ENCODE measurements at regions not wholly inside any gene's neighbourhood (a gene's known extent, or its start where the extent isn't known, plus 50 kb on each side); places are given as distances from the start of the nearest gene placed in this dataset.

DNA sequence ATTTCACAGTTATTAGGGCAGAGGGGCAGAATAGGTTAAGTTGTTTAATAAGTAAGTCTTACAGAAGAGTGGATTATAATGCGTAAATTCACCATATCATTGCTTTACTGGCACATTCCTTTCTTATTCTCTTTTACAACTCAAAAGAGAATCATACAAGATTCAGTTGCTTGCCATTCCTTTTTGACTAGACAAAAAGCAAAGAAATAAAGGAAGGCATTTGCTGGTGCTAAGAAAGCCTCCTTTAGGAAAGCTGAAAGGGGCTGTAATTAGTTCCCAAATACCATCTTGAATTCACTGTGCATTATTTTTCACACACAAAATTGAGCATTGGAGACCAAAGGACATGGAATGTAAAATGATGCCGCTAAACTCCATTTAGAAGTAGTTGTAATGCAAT, 499.3 kb downstream of the NXPH1 start:
- DNase-seq (ENCODE audit: low spot score), result no peak

DNA sequence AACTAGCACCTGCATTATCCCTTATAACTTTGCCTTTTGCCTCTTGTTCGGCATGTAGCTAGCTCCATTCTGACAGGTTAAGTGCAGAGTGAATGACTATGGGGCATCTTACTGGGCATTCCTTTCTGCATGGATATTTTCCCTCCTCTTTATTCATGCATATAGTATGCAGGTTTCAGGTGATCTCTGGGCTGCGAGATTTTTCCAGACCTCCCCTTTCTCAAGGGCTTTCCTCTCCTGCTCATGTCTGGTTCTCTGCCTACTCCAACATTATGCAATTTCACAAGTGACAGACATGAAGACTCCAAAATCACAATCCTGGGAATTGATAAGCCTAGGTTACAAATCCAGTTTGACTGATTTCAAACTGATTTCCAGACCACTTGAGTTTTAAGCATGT, 503.8 kb downstream of the NXPH1 start:
- DNase-seq (ENCODE audit: low spot score), result no peak

- DNase-seq (ENCODE audit: low spot score), result no peak
Measured at GRCh38 chr7:8938044-8938805, 504.8 kb downstream of the NXPH1 start.

GRCh38 chr7:8939446-8939845, 506.0 kb downstream of the NXPH1 start:
- DNase-seq (ENCODE audit: low spot score), result no peak

GRCh38 chr7:8963722-8964121, 530.3 kb downstream of the NXPH1 start:
- DNase-seq (ENCODE audit: low spot score), result no peak

GRCh38 chr7:8965177-8965576, 531.8 kb downstream of the NXPH1 start:
- DNase-seq (ENCODE audit: low spot score), result no peak

DNA sequence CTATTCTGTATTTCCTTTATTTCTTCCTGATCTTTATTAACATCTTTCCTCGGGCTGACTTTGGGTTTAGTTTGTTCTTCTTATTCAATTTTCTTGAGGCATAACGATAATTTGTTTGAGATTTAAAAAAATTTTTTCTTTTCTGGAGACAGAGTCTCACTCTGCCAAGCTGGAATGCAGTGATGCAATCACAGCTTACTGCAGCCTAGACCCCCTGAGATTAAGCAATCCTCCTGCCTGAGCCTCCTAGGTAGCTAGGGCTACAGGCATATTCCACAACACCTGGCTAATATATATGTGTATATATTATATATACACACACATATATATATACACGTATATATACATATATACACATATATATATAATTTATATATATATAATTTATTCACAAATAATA, 540.2 kb downstream of the NXPH1 start:
- DNase-seq (ENCODE audit: low spot score), result no peak

DNA sequence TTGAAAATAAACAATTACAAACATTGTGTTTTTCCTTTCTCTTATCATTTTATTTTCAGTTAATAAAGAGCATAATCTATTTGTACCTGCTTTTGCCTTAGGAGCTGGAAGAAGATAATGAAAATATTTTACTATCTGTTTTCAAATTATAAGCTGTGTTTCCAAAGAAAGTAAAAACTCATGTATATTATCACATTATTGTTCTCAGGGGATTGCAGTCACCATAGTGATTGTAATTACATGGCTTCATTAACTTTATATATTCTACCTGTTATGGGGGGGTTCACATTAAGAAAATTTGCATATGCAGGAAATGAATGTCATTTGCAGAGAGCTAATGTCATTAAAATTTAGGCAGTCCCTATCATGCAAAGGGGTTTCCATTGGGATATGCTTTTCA, 542.3 kb downstream of the NXPH1 start:
- no peak for DNase-seq (ENCODE audit: low spot score)

DNA sequence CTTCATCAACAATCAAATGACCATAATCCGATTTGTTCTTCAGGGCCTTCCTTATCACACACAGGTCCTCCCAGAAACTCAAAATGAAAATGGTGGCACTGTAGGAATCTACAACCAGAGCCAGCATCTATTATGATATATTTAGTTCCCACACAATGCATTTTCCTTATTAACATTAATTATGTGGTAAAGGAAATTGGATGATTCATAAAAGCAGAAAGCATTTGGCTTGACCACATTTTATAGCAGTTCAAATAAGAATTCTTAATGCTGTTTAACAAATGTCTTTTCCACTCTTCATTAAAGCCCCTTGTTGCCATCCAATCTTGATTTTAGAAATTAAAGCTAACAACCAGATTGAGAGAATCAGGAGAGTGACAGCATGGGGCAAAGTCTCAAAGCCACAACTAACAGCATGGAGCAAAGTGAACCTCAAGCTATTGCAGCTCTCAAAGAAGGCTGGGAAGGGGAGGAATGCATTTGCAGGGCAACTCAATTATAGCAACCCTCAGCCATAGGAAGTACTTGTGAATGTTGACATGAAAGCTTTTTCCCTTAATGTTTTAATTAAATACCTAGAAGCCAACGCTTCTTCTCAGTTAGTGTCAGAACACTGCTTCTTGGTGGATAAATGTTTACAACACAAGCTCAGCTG, 549.1 kb downstream of the NXPH1 start:
- DNase-seq (ENCODE audit: low spot score), result no peak

DNA sequence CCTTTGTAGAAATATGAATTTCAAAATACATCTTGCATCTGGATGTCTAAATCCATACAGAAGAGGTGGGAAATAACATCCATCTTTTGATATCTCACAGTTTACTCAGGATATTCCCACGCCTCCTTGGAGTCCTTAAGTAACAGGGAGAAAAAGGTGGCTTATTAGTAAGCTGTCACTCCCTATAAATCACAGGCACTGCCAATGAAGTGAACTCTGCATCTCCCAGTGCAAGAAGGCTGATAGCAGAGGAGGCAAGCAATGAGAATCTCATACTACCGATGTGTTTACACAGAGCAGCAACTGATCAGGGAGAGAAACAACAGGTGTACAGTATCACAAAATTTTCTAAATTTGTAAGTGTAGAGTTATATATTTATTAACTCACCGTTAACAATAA, 551.8 kb downstream of the NXPH1 start:
- no peak for DNase-seq (ENCODE audit: low spot score)

- DNase-seq (ENCODE audit: low spot score), result no peak
Measured at GRCh38 chr7:8988267-8988666, 554.9 kb downstream of the NXPH1 start.

DNA sequence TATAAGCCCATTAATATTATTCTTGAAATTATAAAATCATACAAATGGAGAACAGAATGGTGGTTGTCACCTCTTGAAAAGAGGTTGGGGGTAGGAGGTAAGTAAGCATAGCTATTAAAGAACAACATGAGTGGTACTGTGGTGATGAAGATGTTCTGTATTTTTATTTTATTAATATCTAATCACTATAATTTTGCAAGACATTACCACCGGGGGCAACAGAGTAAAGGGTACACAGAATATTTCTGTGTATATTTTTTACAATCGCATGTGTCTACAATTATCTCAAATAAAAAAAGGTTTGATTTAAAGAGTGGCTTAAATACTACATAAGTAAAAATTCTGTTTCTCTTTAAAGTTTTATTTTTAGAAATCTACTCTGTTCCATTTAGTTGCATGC, 557.8 kb downstream of the NXPH1 start:
- no peak for DNase-seq (ENCODE audit: low spot score)

GRCh38 chr7:8998762-8999161, 565.4 kb downstream of the NXPH1 start:
- no peak for DNase-seq (ENCODE audit: low spot score)

DNA sequence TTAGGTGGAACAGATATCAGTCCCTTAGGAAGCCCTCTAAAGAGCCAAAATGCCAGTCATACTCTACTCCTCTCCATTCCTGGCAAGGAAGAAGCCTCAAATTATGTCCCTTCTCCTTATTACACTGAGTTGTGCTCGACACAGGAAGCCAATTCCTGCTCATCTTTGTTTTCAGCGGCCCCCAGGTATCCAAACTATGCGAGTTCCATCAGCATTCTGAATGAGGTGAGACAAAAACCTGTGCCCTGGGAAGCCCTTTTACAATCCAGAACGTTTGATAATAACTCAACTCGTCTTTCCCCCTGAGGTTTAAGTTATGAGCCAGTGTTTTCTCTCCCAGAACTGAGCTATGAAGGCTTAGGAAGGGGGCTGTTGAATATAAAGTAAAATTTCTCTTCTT, 580.5 kb downstream of the NXPH1 start:
- no peak for DNase-seq (ENCODE audit: low spot score)

- DNase-seq (ENCODE audit: low spot score), result no peak
Measured at GRCh38 chr7:9017286-9017685, 583.9 kb downstream of the NXPH1 start.

DNA sequence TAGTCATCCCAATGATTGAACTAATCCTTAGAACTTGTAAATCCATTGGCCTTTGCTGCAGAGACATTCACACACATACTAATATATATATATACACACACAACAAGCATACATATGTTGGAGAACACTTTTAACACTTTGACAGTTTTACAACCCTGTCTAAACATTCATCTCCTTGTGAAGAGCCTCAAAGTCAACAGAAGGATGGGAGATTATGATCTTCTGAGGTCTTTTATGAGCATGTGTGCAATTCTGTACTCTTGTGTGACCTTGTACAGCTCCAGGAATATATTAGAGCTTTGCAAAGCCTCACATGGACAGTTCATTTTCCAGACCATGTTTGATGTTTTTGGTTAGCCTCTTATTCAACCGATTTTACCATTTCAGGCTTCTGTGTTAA, 589.0 kb downstream of the NXPH1 start:
- DNase-seq (ENCODE audit: low spot score), result no peak

DNA sequence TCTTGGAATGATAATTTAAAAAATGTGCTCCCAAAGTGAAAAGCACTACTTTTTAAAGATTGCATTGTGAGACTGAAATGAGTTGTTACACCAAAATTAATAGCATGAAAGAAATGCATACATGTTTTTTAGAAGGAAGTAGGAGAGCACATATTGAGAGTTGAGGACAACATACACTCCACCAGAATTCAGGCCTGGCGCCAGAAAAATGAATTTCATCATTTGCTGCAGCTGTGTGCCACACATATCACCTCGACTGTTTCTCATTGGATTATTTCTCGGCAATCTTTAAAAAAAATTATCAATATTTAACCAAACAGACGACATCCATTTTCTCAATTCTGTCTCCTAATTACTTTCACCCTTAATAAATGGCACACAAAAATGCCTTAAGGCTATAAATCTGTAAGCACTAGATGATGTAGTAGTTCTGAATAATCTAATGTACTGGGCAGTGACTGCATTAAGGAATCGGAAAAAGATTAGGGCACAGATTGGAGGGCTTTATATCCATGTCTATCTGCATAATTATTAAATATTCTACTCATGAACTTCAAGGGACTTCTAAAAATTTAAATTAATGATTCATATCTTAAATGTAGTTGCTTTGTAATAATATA, 590.4 kb downstream of the NXPH1 start:
- DNase-seq (ENCODE audit: low spot score), result no peak

- DNase-seq (ENCODE audit: low spot score), result no peak
Measured at GRCh38 chr7:9026121-9026520, 592.7 kb downstream of the NXPH1 start.

- DNase-seq (ENCODE audit: low spot score), result no peak
Measured at GRCh38 chr7:9028012-9028411, 594.6 kb downstream of the NXPH1 start.

GRCh38 chr7:9029681-9030530, 596.5 kb downstream of the NXPH1 start:
- no peak for DNase-seq (ENCODE audit: low spot score)

GRCh38 chr7:9030976-9031375, 597.6 kb downstream of the NXPH1 start:
- DNase-seq (ENCODE audit: low spot score), result no peak

DNA sequence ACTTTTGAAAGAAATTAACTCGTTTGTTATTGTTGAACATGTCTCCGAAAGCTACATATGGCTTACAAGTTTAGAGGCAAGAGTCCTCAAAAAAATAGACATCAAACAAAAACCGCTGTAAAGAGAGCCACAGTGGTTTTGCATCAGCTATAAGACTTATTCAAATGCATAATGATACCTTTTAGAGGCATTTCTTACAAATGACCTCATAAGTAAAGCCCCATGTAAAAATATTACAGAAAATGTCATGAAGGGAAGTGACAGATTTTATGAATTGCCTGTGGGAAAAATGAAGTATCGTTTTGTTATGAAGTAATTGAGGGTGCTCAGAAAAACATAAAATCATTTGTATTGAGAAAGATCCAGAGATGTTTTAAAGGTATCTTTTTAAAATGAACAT, 598.0 kb downstream of the NXPH1 start:
- no peak for DNase-seq (ENCODE audit: low spot score)
